ENCODE measurements at regions not wholly inside any gene's neighbourhood (a gene's known extent, or its start where the extent isn't known, plus 50 kb on each side); places are given as distances from the start of the nearest gene placed in this dataset.

- TF ChIP-seq CTCF (IDR thresholded peaks at IDR 0.05; ENCODE audit: borderline replicate concordance, extremely low read depth, low read length, poor library complexity, severe bottlenecking) = no peak
- no peak for TF ChIP-seq EZH2 (IDR thresholded peaks at IDR 0.05; ENCODE audit: borderline replicate concordance, low read depth, low read length, severe bottlenecking)
Measured at GRCh38 chr4:7136351-7136750, 56.0 kb upstream of the SORCS2 start.
